Neural cell (in vitro differentiated cells): ENCODE measurements at regions not wholly inside any gene's neighbourhood (a gene's known extent, or its start where the extent isn't known, plus 50 kb on each side); places are given as distances from the start of the nearest gene placed in this dataset.

ENCODE experiments used
- CTCF ChIP-seq: fragments of 450-650 bp; IDR thresholded peaks from 2 replicates; pipeline ENCODE4 v1.5.1; 2014; ENCODE audit warnings: antibody characterized with exemption, mild to moderate bottlenecking, moderate library complexity; ENCODE audit not compliant: poor library complexity, severe bottlenecking
- EP300 ChIP-seq: fragments of 450-650 bp; conservative IDR thresholded peaks from 2 replicates; pipeline ENCODE4 v1.6.1; 2014; ENCODE audit warnings: antibody characterized with exemption, mild to moderate bottlenecking, moderate library complexity; ENCODE audit not compliant: poor library complexity, severe bottlenecking
- EZH2 ChIP-seq: fragments of 200-600, 300-800 bp; shearing (Covaris generic), sonication (generic); IDR thresholded peaks from 2 replicates; pipeline ENCODE4 v1.6.1; 2014; ENCODE audit warnings: antibody characterized with exemption, low read length, borderline replicate concordance, mild to moderate bottlenecking; ENCODE audit not compliant: insufficient read depth, poor library complexity, severe bottlenecking
- REST ChIP-seq: IDR thresholded peaks from 2 replicates; pipeline ENCODE4 v1.6.1; 2012; ENCODE audit warnings: borderline replicate concordance
- SMC3 ChIP-seq: fragments of 450-650 bp; conservative IDR thresholded peaks from 2 replicates; pipeline ENCODE4 v1.6.1; 2014; ENCODE audit warnings: antibody characterized with exemption, mild to moderate bottlenecking, moderate library complexity; ENCODE audit not compliant: poor library complexity
- TAF1 ChIP-seq: IDR thresholded peaks from 2 replicates; pipeline ENCODE4 v1.6.1; 2012; ENCODE audit warnings: low read depth

- TF ChIP-seq CTCF = no peak
- TF ChIP-seq EP300 = no peak
- no peak for TF ChIP-seq EZH2
- TF ChIP-seq SMC3 = no peak
- no peak for TF ChIP-seq TAF1
- TF ChIP-seq REST = no peak
Measured at GRCh38 chr13:33957497-33957905, 139.6 kb downstream of the RFC3 start.
